IMR-90 (cell line): ENCODE measurements at regions not wholly inside any gene's neighbourhood (a gene's known extent, or its start where the extent isn't known, plus 50 kb on each side); places are given as distances from the start of the nearest gene placed in this dataset.
A peak's percentile ranks its signal among the peaks of the same experiment; 100 is the strongest.

Experiments
- ATAC-seq: fragments of 200-7000 bp; cut with Tn5 transposase; 2 replicates; pipeline ENCODE4 v1.9.1; 2020; ENCODE audit warnings: low read depth, mild to moderate bottlenecking, moderate library complexity
- BruUV-seq: library from RNA; stranded (reverse); fragments of 400-500 nt; replicated peaks from 2 replicates; lab custom pipeline; 2021; lab: Mats Ljungman, UMichigan
- CTCF ChIA-PET: fragments of 300-600 bp; formaldehyde crosslinking; extraction: SDS; loops from one replicate; lab custom pipeline; 2021; ENCODE audit warnings: antibody characterized with exemption; lab: Yijun Ruan, JAX
- POLR2A ChIA-PET: fragments of 300-600 bp; sonication (Branson Sonifier 250); formaldehyde crosslinking; loops from one replicate; lab custom pipeline; 2022; ENCODE audit warnings: antibody characterized with exemption; ENCODE audit not compliant: unreplicated experiment; lab: Charles Lee
- DNase-seq: peaks from one replicate; pipeline ENCODE4 v3.0.0; 2013
- H2AFZ ChIP-seq: replicated peaks from 2 replicates; pipeline ENCODE3; 2013; ENCODE audit warnings: low read length, mild to moderate bottlenecking; ENCODE audit not compliant: poor library complexity
- H2AK5ac ChIP-seq: 2 replicates; pipeline ENCODE4 v1.6.1; 2013; ENCODE audit warnings: low read depth, low read length, inconsistent platforms
- H2AK9ac ChIP-seq: replicated peaks from 2 replicates; pipeline ENCODE3; 2013; ENCODE audit warnings: mild to moderate bottlenecking, low read depth, low read length, moderate library complexity; ENCODE audit not compliant: poor library complexity
- H2BK120ac ChIP-seq: 2 replicates; pipeline ENCODE4 v1.6.1; 2013; ENCODE audit warnings: low read depth, low read length, inconsistent platforms
- H2BK15ac ChIP-seq: 3 replicates; pipeline ENCODE4 v1.6.1; 2013; ENCODE audit warnings: low read depth, low read length, inconsistent platforms
- H2BK20ac ChIP-seq: 2 replicates; pipeline ENCODE4 v1.6.1; 2013; ENCODE audit warnings: low read depth, mild to moderate bottlenecking, inconsistent platforms, low read length, moderate library complexity
- H2BK5ac ChIP-seq: 2 replicates; pipeline ENCODE4 v1.6.1; 2013; ENCODE audit warnings: mild to moderate bottlenecking, low read depth, low read length, inconsistent platforms; ENCODE audit not compliant: poor library complexity, severe bottlenecking
- H3K14ac ChIP-seq: replicated peaks from 2 replicates; pipeline ENCODE4 v1.6.1; 2013; ENCODE audit warnings: low read depth, low read length, inconsistent platforms
- H3K18ac ChIP-seq: 2 replicates; pipeline ENCODE4 v1.6.1; 2013; ENCODE audit warnings: low read depth, low read length, control low read depth
- H3K23ac ChIP-seq: 2 replicates; pipeline ENCODE4 v1.6.1; 2013; ENCODE audit warnings: low read depth, low read length, inconsistent platforms
- H3K27ac ChIP-seq: 2 replicates; pipeline ENCODE4 v1.5.1; 2013; ENCODE audit warnings: mild to moderate bottlenecking, control low read depth, low read length; ENCODE audit not compliant: insufficient read depth
- H3K27me3 ChIP-seq: 2 replicates; pipeline ENCODE4 v1.6.1; 2013; ENCODE audit warnings: low read length; ENCODE audit not compliant: control insufficient read depth, insufficient read depth
- H3K36me3 ChIP-seq: 2 replicates; pipeline ENCODE4 v1.6.1; 2013; ENCODE audit warnings: low read length, mixed read lengths; ENCODE audit not compliant: control insufficient read depth, insufficient read depth
- H3K4ac ChIP-seq: 2 replicates; pipeline ENCODE4 v1.6.1; 2013; ENCODE audit warnings: low read depth, low read length, inconsistent platforms
- H3K4me1 ChIP-seq: 2 replicates; pipeline ENCODE4 v1.6.1; 2013; ENCODE audit warnings: low read length, mixed read lengths; ENCODE audit not compliant: control insufficient read depth, insufficient read depth
- H3K4me2 ChIP-seq: 2 replicates; pipeline ENCODE4 v1.6.1; 2013; ENCODE audit warnings: low read depth, mild to moderate bottlenecking, control low read depth, low read length, moderate library complexity
- H3K4me3 ChIP-seq: 2 replicates; pipeline ENCODE4 v1.5.1; 2013; ENCODE audit warnings: low read depth, mild to moderate bottlenecking, control low read depth, low read length, moderate library complexity; ENCODE audit not compliant: insufficient read depth
- H3K56ac ChIP-seq: 2 replicates; pipeline ENCODE4 v1.6.1; 2013; ENCODE audit warnings: low read length, inconsistent platforms; ENCODE audit not compliant: insufficient read depth; ENCODE audit errors: extremely low read depth
- H3K79me1 ChIP-seq, 2 experiments: 2 replicates each; pipeline ENCODE4 v1.6.1; 2013; ENCODE audit warnings: low read length in 2 of 2, inconsistent platforms in 1 of 2, low read depth in 1 of 2
- H3K9ac ChIP-seq: 2 replicates; pipeline ENCODE4 v1.6.1; 2013; ENCODE audit warnings: low read depth, low read length, control low read depth
- H3K9me1 ChIP-seq: 2 replicates; pipeline ENCODE4 v1.6.1; 2013; ENCODE audit warnings: low read length, inconsistent platforms; ENCODE audit not compliant: insufficient read depth
- H3K9me3 ChIP-seq: 2 replicates; pipeline ENCODE4 v1.6.1; 2013; ENCODE audit warnings: low read length; ENCODE audit not compliant: control insufficient read depth, insufficient read depth
- H4K20me1 ChIP-seq: 2 replicates; pipeline ENCODE4 v1.6.1; 2013; ENCODE audit warnings: low read length, inconsistent platforms; ENCODE audit not compliant: insufficient read depth
- H4K5ac ChIP-seq: 2 replicates; pipeline ENCODE4 v1.6.1; 2013; ENCODE audit warnings: mild to moderate bottlenecking, low read depth, low read length, control low read depth
- H4K8ac ChIP-seq, 2 experiments: 2 replicates each; pipeline ENCODE4 v1.6.1; 2013; ENCODE audit warnings: low read depth in 2 of 2, low read length in 2 of 2, control low read depth in 1 of 2, inconsistent platforms in 1 of 2
- H4K91ac ChIP-seq: 2 replicates; pipeline ENCODE4 v1.6.1; 2013; ENCODE audit warnings: low read depth, low read length, inconsistent platforms; ENCODE audit not compliant: insufficient read depth
- BHLHE40 ChIP-seq: fragments of 150-350 bp; IDR thresholded peaks from 2 replicates; pipeline ENCODE4 v1.6.1; 2016; ENCODE audit warnings: mild to moderate bottlenecking, low read depth, low read length
- CEBPB ChIP-seq: IDR thresholded peaks from 2 replicates; pipeline ENCODE4 v1.6.1; 2012; ENCODE audit warnings: low read depth, low read length, improper control_type of control experiment
- CHD1 ChIP-seq: IDR thresholded peaks from 2 replicates; pipeline ENCODE4 v1.6.1; 2012; ENCODE audit warnings: low read depth, low read length, improper control_type of control experiment
- FOS ChIP-seq: fragments of 150-350 bp; IDR thresholded peaks from 2 replicates; pipeline ENCODE4 v1.6.1; 2016; ENCODE audit warnings: low read depth, low read length
- MAFK ChIP-seq: IDR thresholded peaks from 2 replicates; pipeline ENCODE4 v1.6.1; 2012; ENCODE audit warnings: low read depth, low read length, improper control_type of control experiment
- MAZ ChIP-seq: IDR thresholded peaks from 2 replicates; pipeline ENCODE4 v1.6.1; 2012; ENCODE audit warnings: low read depth, mild to moderate bottlenecking, low read length, improper control_type of control experiment, moderate library complexity, borderline replicate concordance
- NFE2L2 ChIP-seq: fragments of 150-350 bp; IDR thresholded peaks from 2 replicates; pipeline ENCODE4 v1.6.1; 2016; ENCODE audit warnings: low read depth, mild to moderate bottlenecking, low read length
- RAD21 ChIP-seq: IDR thresholded peaks from 2 replicates; pipeline ENCODE4 v1.6.1; 2012; ENCODE audit warnings: low read length, improper control_type of control experiment
- SMC3 ChIP-seq: fragments of 150-350 bp; IDR thresholded peaks from 2 replicates; pipeline ENCODE4 v1.6.1; 2016; ENCODE audit warnings: low read depth, mild to moderate bottlenecking, antibody characterized with exemption, low read length, moderate library complexity
- WGBS, 2 experiments: methylation state at CpG; one replicate each; pipeline versions ENCODE4 v1.1.5 to v1.1.7; 2013; ENCODE audit warnings: missing lambda C conversion rate in 2 of 2; ENCODE audit not compliant: insufficient read length in 1 of 2; ENCODE audit errors: extremely low coverage in 2 of 2; 5-methylcytosine and 5-hydroxymethylcytosine counted together
- dilution Hi-C: fragments of 300-500 bp; cut with HindIII; formaldehyde crosslinking; loops from one replicate; pipeline ENCODE4 v1.14.3; 2018; ENCODE audit warnings: low sequenced_read_pairs; ENCODE audit not compliant: unreplicated experiment
- in situ Hi-C: fragments of 300-500 bp; cut with MboI; formaldehyde crosslinking; loops from 3 replicates; pipeline ENCODE4 v1.14.3; 2019; ENCODE audit warnings: low sequenced_read_pairs, inconsistent platforms, mixed read lengths
- intact Hi-C: fragments of 100-400 bp; cut with micrococcal nuclease; formaldehyde crosslinking; loops from 2 replicates; pipeline ENCODE4 v1.10.0; 2022

GRCh38 chr17:34703533-34703932, 124.2 kb downstream of the TMEM132E start:
- no peaks in the 10 kb centered on the region for H3K27me3 ChIP-seq
- H3K4me3 ChIP-seq = no peak overlapping the region
- DNase-seq (peak; percentile 43), ATAC-seq (no peak)
- no peak overlapping the region for H4K5ac ChIP-seq
- WGBS, 2 experiments = 17% methylated on average over 1 of the region's 3 CpGs; no CpG with 5 or more reads in 1 of the 2 experiments
- no peak overlapping the region for H2AFZ ChIP-seq
- H3K18ac ChIP-seq = no peak overlapping the region
- TF ChIP-seq RAD21 = no peak
- TF ChIP-seq MAZ = no peak
- TF ChIP-seq CHD1 = no peak
- TF ChIP-seq BHLHE40 = no peak
- no peak for TF ChIP-seq NFE2L2
- no peak for TF ChIP-seq FOS
- TF ChIP-seq CEBPB = no peak
- no peak for TF ChIP-seq MAFK
- TF ChIP-seq SMC3 = no peak
- no peak overlapping the region for H4K8ac ChIP-seq
- no peaks in the 10 kb centered on the region for H3K9me3 ChIP-seq
- no peak overlapping the region for H2AK5ac ChIP-seq
- no peak overlapping the region for H3K23ac ChIP-seq
- H2BK15ac ChIP-seq = no peak overlapping the region
- BruUV-seq = no TSS peak
- no peak overlapping the region for H3K14ac ChIP-seq
- no peaks in the 10 kb centered on the region for H3K4me1 ChIP-seq
- H4K91ac ChIP-seq = no peak overlapping the region
- no peak overlapping the region for H2BK20ac ChIP-seq
- H3K79me1 ChIP-seq = no peaks in the 10 kb centered on the region
- H3K4ac ChIP-seq = no peak overlapping the region
- H3K36me3 ChIP-seq = no peaks in the 10 kb centered on the region
- H2BK5ac ChIP-seq = no peak overlapping the region
- H3K9me1 ChIP-seq = no peaks in the 10 kb centered on the region
- ChIA-PET POLR2A (no interaction called here), CTCF (no interaction called here)
- no peak overlapping the region for H3K4me2 ChIP-seq
- no peak overlapping the region for H2AK9ac ChIP-seq
- no peaks in the 10 kb centered on the region for H4K20me1 ChIP-seq
- intact Hi-C loops (no loop called here), dilution Hi-C loops (no loop called here), in situ Hi-C loops (no loop called here)
- H3K9ac ChIP-seq = no peak overlapping the region
- H2BK120ac ChIP-seq = no peak overlapping the region
- no peak overlapping the region for H3K56ac ChIP-seq
- no peak overlapping the region for H3K27ac ChIP-seq
